ENCODE measurements at regions not wholly inside any gene's neighbourhood (a gene's known extent, or its start where the extent isn't known, plus 50 kb on each side); places are given as distances from the start of the nearest gene placed in this dataset.

DNA sequence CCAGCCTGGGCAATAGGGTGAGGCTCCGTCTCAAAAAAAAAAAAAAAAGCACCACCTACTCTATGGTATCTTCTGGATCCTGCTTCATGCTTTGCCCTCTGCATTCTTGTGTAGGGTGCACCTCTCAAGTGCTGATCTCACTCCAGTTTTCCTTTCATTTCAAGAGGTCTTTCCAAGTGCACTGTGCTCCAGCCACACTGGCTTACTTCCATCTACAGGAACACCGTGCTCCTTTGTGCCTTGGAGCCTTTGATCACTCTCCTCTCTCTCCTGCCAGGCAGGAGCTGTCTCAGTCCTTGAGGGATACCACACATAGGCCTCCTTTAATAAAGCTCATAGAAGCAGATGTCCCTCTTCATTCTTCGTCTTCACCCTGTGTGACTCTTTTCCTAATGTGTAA is 55.4 kb upstream of the GREM2 start:
- no peak for DNase-seq

DNA sequence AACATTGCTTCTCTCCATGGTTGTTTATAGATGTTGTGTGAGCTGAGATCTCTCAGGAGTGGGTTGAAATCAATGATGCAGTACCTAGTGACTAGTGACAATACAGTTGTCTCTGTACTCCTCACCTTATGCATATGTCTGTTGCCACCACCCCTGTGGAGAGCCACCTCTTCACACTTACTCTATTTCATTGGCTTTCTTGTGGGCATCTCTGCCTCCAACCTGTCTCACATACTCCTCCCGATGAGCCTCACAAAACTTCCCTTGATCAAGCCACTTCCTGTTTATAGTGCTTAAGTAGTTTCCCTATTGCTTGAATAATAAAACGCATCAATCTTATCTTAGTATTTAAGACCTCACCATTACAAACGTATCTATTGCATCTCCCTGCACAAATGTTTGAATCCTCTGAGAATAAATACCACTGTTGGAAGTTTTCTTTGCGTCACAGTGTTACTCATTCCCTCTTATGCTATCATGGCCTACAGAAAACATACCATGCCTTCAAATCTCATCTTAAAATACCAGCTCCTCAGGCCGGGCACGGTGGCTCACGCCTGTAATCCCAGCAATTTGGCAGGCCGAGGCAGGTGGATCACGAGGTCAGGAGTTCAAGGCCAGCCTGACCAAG is 54.7 kb upstream of the GREM2 start:
- DNase-seq, result no peak

DNA sequence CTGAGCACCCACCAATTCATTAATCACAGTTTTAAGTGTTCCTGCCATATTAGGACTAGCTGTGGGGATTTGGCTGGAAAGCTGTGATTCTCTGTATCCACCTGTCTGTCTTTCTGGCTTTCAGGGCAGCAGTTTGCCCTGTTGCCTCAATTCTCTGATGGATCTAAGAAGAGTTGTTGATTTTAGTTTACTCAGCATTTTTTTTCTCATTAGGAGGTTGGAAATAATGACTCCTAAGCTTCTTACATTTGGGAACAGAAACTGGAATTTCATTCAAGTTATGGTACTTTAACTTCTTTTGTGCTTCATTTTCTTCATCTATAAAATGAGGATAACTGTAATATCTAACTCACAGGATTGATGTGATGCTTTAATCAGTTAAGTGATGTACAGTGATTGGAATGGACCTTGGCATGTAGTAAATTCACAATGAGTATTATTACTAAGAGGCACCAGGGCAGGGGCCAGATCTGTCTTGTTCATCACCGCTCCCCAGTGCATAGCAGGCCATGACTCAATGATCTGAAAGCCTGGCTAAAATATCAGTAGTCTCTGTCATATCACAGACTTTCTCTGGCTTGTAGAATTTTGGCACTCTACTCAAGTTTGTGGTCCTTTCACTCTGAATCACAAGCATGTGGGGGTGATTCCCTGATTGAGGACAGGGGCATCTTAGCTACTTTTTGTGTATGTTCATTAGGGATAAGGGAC is 51.4 kb upstream of the GREM2 start:
- no peak for DNase-seq

Measured in activated CD4-positive, alpha-beta T cell treated with anti-CD3 and anti-CD28 coated beads, Interleukin-2, amount 50 U/mL, for 48 hours (primary cell).